Stimulated activated CD4-positive, alpha-beta T cell treated with anti-CD3 and anti-CD28 coated beads, TNF-alpha, amount 100 ng/mL, for 4 hours (primary cell): ENCODE measurements at regions not wholly inside any gene's neighbourhood (a gene's known extent, or its start where the extent isn't known, plus 50 kb on each side); places are given as distances from the start of the nearest gene placed in this dataset.

ENCODE experiments used
- DNase-seq, 3 experiments: peaks; one replicate each; pipeline ENCODE4 v3.0.0-alpha.2; 2020; ENCODE audit warnings: low read depth in 3 of 3

GRCh38 chr5:40414922-40415321 is 264.8 kb upstream of the PTGER4 start:
- DNase-seq, result no peak

GRCh38 chr5:40413743-40414142 is 266.0 kb upstream of the PTGER4 start:
- DNase-seq, result no peak

DNA sequence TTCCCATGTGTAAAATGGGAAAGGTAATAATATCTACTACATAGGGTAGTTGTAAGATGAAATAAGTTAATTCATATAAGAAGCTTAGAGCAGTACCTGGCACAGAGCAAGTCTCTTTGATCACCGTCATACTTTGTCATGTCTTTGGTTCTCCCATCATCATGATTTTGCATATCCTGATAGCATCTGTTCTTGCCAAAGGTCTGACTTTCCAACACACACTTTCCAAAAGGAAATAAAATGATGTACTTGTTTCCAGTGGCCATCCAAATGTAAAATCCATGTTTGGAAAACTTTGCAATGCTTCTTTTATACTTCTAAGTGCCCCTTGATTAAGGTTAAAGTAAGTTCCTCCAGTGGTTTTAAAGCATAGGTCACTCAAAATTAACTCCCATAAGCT is 266.9 kb upstream of the PTGER4 start:
- DNase-seq, result no peak

DNA sequence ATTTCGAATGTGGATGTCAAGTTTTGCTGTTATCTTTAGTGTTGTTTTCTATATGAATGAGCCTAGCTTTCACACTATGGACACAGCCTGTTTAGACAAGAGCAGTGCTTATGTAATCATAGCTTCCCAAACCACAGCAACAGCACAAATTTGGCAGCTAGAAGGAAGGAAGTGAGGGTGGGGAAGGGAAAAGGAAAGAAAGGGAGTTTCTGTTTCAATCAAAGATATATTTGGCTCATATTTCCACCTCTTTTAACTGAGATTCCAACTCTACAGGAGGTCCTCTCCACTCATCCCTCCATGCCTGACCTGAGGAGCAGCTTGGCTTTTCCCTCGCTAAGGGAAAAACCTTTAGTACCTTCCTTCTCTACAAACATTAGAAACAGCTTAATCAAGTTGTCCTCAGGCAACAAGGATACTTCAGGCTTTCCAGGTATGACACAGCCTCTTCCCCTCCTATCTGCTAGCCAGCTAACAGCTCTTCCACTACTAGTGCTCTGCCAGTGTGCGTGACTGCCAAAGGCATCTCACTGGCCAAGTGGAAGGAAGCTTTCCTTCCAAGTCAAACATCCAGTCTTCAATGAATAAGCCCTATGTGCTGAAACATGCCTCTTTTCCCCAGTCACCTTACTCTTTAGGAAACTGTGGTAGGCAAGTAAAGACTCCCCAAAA is 268.6 kb upstream of the PTGER4 start:
- DNase-seq, result no peak

GRCh38 chr5:40410231-40410861 is 269.4 kb upstream of the PTGER4 start:
- DNase-seq, result peak in 2 of 3 experiments; percentile 31 to 48

DNA sequence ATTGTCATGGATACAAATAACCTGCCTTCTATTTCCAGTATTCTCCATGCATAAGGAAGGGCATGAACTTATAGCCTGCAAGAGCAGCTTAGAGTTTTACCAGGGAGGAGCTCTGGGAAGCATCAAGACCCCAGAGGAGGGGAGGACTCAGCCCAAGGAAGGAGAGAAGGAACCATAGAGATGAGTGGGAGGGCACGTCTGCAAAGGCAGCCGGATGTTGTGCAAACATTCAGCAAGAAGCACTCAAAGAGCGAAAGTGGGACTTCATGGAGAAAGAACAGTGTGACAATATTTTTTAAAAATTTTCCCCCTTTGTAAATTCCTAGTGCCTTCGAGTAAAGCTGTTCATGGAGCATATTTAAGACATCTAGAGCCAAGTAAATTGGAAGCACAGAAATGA is 270.1 kb upstream of the PTGER4 start:
- DNase-seq, result no peak

GRCh38 chr5:40406741-40407211 is 272.9 kb upstream of the PTGER4 start:
- DNase-seq, result no peak

DNA sequence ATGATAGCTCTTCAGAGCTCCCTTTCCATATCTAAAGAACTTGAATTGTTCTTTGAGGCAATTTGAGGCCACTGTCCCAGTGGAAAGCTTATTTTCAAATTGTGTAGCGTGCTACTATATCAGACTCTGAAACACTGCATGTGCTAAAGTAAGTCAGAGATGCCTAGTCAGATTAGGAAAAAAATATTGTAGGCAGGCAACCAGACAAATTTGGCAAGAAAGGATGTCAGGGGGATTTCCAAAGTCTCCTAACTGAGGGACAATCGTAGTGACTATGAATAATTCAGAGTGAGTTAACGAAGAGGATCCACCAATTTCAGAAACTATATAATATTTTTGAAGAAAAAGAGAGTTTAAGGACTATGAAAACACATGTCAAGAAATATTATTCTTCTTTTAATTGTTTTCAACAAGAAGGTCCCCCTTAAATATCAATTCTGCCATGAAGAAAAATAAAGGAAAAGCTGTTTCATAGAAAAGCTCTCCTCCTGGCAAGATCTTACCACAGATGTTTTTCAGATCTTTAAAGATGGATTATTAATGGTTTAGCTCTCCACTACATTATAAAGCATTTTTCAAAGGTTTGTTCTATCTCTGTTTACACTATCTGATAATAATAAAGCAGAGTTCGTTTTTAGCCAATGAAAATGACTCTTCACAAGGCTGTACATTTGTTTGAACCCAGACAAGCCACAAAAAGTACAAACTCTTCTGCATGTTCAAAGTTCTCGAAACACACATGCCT is 273.5 kb upstream of the PTGER4 start:
- DNase-seq, result no peak

DNA sequence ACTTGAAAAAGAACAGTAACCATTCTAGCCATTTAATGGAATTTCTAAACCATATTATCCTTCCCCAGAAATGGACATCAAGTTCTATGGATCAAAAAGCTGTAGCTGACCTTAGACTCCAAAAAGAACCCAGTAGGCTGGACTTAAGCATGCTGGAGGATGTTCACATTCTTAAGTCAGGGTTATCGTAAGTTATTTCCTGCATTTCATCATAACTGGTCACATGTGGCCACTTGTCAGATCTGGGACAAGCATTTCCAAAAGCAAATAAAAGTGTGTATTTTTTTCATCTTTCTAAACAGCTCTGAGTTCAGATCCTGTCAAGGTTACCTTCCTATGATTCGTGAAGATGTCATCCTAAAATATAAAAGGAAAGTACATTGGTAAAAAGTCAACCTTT is 274.5 kb upstream of the PTGER4 start:
- DNase-seq, result no peak

GRCh38 chr5:40404613-40405012 is 275.1 kb upstream of the PTGER4 start:
- no peak for DNase-seq

- no peak for DNase-seq
Measured at GRCh38 chr5:40402007-40402364, 277.7 kb upstream of the PTGER4 start.

- no peak for DNase-seq
Measured at GRCh38 chr5:40401284-40402006, 278.3 kb upstream of the PTGER4 start.

GRCh38 chr5:40400245-40400644 is 279.5 kb upstream of the PTGER4 start:
- DNase-seq, result no peak

DNA sequence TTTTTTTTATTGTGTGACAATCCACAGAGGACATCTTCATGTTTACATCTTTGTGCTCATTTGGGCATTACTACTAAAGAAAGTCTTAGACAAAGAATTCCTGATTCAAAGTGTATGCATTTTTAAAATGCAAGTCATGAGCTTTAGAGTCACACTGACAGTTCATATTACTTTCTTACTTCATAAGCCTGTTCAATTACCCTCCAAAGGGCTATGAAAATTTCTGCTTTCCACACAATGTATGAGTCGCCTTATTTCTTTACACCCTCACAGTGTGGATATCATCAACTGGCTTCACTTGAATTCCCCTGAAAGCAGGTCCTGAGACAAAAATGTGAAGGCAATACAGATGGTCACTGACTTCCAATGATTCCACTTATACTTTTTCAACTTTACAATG is 280.4 kb upstream of the PTGER4 start:
- DNase-seq, result no peak

GRCh38 chr5:40397976-40398375 is 281.7 kb upstream of the PTGER4 start:
- no peak for DNase-seq

DNA sequence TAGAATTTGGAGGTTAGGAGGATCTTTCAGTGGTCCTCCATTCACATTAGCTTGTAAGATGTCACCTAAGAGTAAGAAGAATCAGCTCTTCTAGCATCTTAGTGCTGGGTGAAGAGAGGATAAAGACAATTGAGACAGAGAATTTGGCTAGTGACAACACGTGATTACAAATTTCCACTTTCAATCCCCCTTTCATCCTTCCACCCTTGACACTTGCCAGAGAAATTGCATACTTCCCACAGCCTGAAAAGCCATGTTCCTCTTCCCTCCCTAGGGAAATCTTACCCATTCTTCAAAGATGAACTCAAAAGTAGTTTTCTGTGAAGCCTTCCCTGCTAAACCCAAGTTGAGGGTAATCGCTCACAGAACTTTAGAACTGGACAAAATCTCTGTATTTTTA is 282.6 kb upstream of the PTGER4 start:
- DNase-seq, result no peak

GRCh38 chr5:40396317-40396716 is 283.4 kb upstream of the PTGER4 start:
- no peak for DNase-seq

DNA sequence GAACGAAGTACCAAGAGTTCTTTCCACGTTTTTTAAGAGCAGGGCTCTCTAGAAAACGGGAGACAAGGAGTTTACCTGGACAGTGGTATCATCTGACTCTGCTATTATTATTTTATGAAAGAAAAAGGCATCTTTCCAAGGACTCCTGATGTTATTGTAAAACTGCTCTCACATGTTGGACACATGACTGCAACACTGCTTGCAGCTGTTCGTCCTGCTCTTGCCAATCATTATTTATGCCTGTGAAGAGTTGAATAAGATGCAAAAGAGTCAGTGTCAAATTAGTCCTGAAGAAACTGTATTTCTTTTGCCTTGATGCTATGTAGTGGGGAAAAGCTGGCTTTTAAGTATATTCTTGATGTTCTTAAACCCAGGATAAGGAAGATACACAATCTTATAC is 284.5 kb upstream of the PTGER4 start:
- no peak for DNase-seq

GRCh38 chr5:40394698-40395097 is 285.0 kb upstream of the PTGER4 start:
- no peak for DNase-seq

DNA sequence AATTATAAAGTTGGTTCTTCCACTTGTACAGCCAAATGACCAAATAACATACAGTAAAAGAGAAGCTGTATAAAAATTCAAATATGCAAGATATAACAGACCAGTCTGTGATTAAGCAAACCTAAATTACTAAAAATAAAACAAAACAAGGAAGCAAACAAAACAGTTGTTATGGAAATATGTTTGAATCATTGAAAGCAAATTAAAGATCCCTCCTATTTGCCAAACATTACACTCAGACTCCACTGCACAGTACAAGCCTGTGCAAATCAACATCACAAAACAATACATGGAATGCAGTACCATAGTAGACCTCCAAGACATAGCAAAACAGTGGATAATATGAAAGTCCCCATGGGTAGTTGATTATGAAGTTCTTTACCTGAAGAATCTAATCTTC is 288.1 kb upstream of the PTGER4 start:
- DNase-seq, result no peak

DNA sequence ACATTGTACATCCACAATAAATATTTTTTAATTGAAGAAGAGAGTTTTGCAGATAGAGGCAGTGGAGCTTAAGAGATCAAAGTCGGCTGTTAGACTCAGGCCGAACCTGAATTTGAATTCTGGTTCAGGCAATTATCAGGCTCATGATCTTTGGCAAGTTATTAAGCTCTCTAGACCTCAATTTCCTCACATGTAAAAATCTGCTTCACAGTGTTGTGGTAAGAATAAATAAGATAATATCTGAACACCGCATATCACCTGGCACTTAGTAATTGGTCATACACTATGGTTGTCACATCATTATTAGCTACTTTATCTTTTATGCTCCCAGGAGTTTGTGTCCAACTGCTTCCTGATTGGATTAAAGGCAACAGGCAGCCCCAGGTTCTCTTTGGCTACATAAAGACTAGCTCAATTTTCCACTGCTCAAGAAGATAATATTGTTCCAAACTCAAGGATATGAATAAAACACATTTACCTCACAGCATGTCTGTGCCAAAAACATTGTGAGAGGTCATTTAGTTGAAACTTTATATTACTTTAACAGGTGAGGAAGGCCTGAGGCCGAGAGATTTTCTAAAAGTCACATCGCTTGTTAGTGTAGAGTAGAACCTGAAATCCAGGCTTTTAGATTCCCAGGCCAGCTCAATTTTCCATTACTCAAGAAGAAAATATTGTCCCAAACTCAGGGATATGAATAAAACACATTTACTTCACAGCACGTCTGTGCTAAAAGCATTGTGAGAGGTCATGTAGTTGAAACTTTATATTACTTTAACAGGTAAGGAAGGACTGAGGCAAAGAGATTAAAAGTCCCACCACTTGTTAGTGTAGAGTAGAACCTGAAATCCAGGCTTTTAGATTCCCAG is 289.2 kb upstream of the PTGER4 start:
- no peak for DNase-seq
